Skeletal muscle tissue (tissue), 4 donors: ENCODE measurements at regions not wholly inside any gene's neighbourhood (a gene's known extent, or its start where the extent isn't known, plus 50 kb on each side); places are given as distances from the start of the nearest gene placed in this dataset. TPM values are rescaled to one million over a fixed set of nuclear protein-coding genes. Genes with fewer than 3 reads are reported as not detected.
"Not testable (repeated sequence)": the region's sequence is repeated elsewhere in the genome, so short reads cannot be mapped to it uniquely, and the experiment has no call there.

Source experiments
- H3K27ac ChIP-seq: one replicate; pipeline ENCODE4 v1.7.0; 2013; ENCODE audit warnings: mild to moderate bottlenecking, low read depth, low read length, inconsistent platforms
- H3K27me3 ChIP-seq, 3 donors: one replicate each; pipeline ENCODE4 v1.7.0; 2013; ENCODE audit warnings: low read length in 3 of 3; ENCODE audit not compliant: control insufficient read depth in 3 of 3, insufficient read depth in 3 of 3
- H3K36me3 ChIP-seq, 3 donors: one replicate each; pipeline ENCODE4 v1.7.0; 2013; ENCODE audit warnings: low read length in 3 of 3; ENCODE audit not compliant: control insufficient read depth in 3 of 3, insufficient read depth in 3 of 3
- H3K4me1 ChIP-seq, 3 donors: one replicate each; pipeline ENCODE4 v1.7.0; 2013; ENCODE audit warnings: low read length in 3 of 3, mild to moderate bottlenecking in 3 of 3; ENCODE audit not compliant: control insufficient read depth in 3 of 3, insufficient read depth in 3 of 3
- H3K4me3 ChIP-seq, 3 donors: one replicate each; pipeline ENCODE4 v1.7.0; 2013; ENCODE audit warnings: low read length in 3 of 3
- H3K9ac ChIP-seq, 3 donors: one replicate each; pipeline ENCODE4 v1.7.0; 2013; ENCODE audit warnings: low read length in 3 of 3, mild to moderate bottlenecking in 3 of 3, moderate library complexity in 2 of 3, low read depth in 1 of 3
- H3K9me3 ChIP-seq, 3 donors: one replicate each; pipeline ENCODE4 v1.7.0; 2013; ENCODE audit warnings: low read length in 3 of 3; ENCODE audit not compliant: control insufficient read depth in 3 of 3
- small RNA-seq: library from RNA; depleted of rRNA; stranded (forward); fragments of <200 nt; gene quantifications from one replicate; pipeline ENCODE3, GENCODE V24; 2014
- donor health status: Osteomylitis.

- Histone ChIP-seq H3K9ac (no peak overlapping the region), H3K4me1 (no peaks in the 10 kb centered on the region), H3K27me3 (peaks cover 0 to 3% (median 0%) of the 10 kb centered on the region in 3 donors), H3K9me3 (no peaks in the 10 kb centered on the region), H3K4me3 (no peak overlapping the region), H3K27ac (no peak overlapping the region), H3K36me3 (no peaks in the 10 kb centered on the region)
These were observed 70.4 kb upstream of the CTSV start for GRCh38 chr9:97109194-97109811.

DNA sequence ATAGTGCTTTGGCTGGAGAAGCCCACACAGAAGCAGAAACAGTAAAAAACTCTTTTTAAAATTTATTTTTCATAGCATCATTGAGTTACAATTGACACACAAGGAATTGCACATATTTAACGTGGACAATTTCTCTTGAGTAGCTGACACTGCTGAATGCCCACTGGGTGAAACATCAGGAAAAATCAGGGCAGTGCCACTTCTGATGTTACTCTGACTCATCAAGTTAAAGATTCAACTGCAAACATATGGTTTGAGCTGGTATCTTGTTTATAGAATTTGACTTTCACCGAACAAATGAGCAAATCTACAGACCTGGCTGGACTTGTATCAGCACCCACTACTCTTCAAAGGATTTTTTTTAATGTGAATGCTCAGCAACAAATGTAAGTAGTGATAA is 66.3 kb upstream of the CTSV start:
- H3K9ac ChIP-seq, H3K9me3 ChIP-seq, H3K27me3 ChIP-seq, H3K36me3 ChIP-seq, H3K4me3 ChIP-seq, H3K27ac ChIP-seq, H3K4me1 ChIP-seq: not testable (repeated sequence)

DNA sequence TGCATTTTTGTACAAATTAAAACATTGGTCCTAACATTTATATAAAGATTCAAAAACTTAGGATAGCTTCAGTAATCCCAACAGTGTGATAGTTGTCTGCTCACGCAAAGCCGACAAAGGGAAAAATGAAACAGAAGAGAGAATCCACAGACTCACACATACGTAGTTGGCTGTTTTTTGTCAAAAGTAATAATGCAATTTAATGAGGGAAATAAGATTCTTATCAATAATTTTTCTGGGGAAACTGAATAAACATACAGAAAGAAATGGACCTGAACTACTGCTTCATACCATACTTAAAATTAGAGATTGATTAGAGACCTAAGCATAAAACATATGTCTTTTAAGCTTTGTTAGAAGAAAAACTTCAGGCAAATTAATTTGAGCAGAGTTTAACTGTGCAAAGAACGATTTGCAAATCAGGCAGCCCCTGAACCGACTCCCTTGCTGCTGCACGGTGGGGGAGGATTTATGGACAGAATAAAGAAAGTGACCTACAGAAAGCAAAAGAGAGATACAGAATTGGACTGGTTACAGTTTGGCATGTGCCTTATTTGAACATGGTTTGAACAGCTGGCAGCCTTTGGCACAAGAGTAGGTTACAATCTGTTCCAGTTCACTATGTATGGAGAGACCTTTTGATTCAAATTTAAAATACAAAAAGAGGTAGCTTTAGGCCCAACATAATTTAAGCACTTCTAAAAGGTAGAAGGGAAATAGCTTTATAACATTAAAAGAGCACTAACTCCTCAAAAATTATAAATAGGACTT is 64.9 kb upstream of the CTSV start:
- not testable (repeated sequence) for H3K36me3 ChIP-seq, H3K9ac ChIP-seq, H3K9me3 ChIP-seq, H3K27ac ChIP-seq, H3K4me1 ChIP-seq, H3K27me3 ChIP-seq, H3K4me3 ChIP-seq

GRCh38 chr9:97099540-97099939 is 60.6 kb upstream of the CTSV start:
- not testable (repeated sequence) for H3K9me3 ChIP-seq, H3K36me3 ChIP-seq, H3K4me1 ChIP-seq, H3K27me3 ChIP-seq, H3K9ac ChIP-seq, H3K27ac ChIP-seq, H3K4me3 ChIP-seq

- Histone ChIP-seq H3K9me3 (no peaks in the 10 kb centered on the region), H3K4me3 (no peak overlapping the region), H3K27ac (no peak overlapping the region), H3K36me3 (no peaks in the 10 kb centered on the region), H3K27me3 (peaks cover 0 to 2% (median 0%) of the 10 kb centered on the region in 3 donors), H3K9ac (no peak overlapping the region), H3K4me1 (no peaks in the 10 kb centered on the region)
These were observed 57.9 kb upstream of the CTSV start for GRCh38 chr9:97096793-97097192.

DNA sequence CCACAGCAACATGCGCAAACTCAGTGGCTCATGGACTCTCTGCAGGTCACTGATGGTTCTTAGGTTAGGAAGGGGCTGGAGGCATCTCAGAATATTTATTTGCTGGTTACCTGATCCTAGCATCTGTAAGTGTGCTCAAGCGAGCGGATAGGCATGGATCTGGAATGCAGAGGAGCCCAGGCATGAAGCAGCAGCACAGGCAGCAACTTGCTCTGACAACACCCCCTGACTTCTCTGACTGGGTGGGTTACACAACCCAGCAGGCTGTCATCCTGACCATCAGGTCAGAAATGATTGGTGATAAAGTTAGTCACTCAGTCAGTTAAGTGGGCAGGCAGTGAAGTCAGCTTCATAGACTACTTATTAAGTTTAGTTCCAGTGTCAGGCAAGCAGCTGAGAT is 50.4 kb upstream of the CTSV start:
- not testable (repeated sequence) for H3K27me3 ChIP-seq, H3K9me3 ChIP-seq, H3K36me3 ChIP-seq, H3K4me1 ChIP-seq, H3K4me3 ChIP-seq, H3K27ac ChIP-seq, H3K9ac ChIP-seq

Small RNA genes in the stretch of these regions (small RNA-seq; reads per million reads assigned to genes)
- gene RNU6-798P = not detected
